WTC11 (cell line): ENCODE measurements at regions not wholly inside any gene's neighbourhood (a gene's known extent, or its start where the extent isn't known, plus 50 kb on each side); places are given as distances from the start of the nearest gene placed in this dataset.

Experiments used
- ATAC-seq: fragments of 200-7000 bp; cut with Tn5 transposase; 2 replicates; pipeline ENCODE4 v1.10.0; 2021; ENCODE audit warnings: mild to moderate bottlenecking, moderate library complexity
- CTCF ChIA-PET: fragments of 300-600 bp; sonication (Branson Sonifier 250); formaldehyde crosslinking; loops from one replicate; lab custom pipeline; 2021; ENCODE audit warnings: antibody characterized with exemption; lab: Charles Lee
- POLR2A ChIA-PET: fragments of 350-600 bp; sonication (Branson Sonifier 250); formaldehyde crosslinking; loops from one replicate; lab custom pipeline; 2021; ENCODE audit warnings: antibody characterized with exemption; lab: Charles Lee
- DNase-seq: peaks from one replicate; pipeline ENCODE4 v3.0.0; 2021; ENCODE audit warnings: low spot score
- H3K27ac Mint-ChIP-seq: 2 replicates; pipeline ENCODE4 v1.8.0; 2021; ENCODE audit warnings: mixed read lengths
- H3K27me3 Mint-ChIP-seq: 2 replicates; pipeline ENCODE4 v1.8.0; 2021; ENCODE audit warnings: low read depth, mild to moderate bottlenecking, moderate library complexity, mixed read lengths
- H3K36me3 Mint-ChIP-seq: 2 replicates; pipeline ENCODE4 v1.8.0; 2021; ENCODE audit warnings: mixed read lengths
- H3K4me1 Mint-ChIP-seq: 2 replicates; pipeline ENCODE4 v1.8.0; 2022; ENCODE audit warnings: mixed read lengths
- H3K4me3 Mint-ChIP-seq: 2 replicates; pipeline ENCODE4 v1.8.0; 2021; ENCODE audit warnings: mild to moderate bottlenecking, moderate library complexity, mixed read lengths
- H3K9me3 Mint-ChIP-seq: 2 replicates; pipeline ENCODE4 v1.8.0; 2021; ENCODE audit warnings: mixed read lengths
- ATF1 ChIP-seq: sonication (generic); formaldehyde crosslinking; IDR thresholded peaks from 2 replicates; pipeline ENCODE4 v1.8.1; 2023; ENCODE audit warnings: mild to moderate bottlenecking, moderate library complexity, missing genetic modification reagents
- ATF3 ChIP-seq: sonication (generic); formaldehyde crosslinking; conservative IDR thresholded peaks from 2 replicates; pipeline ENCODE4 v1.8.1; 2022; ENCODE audit warnings: mild to moderate bottlenecking, missing genetic modification reagents
- ATF6 ChIP-seq: sonication (generic); formaldehyde crosslinking; IDR thresholded peaks from 2 replicates; pipeline ENCODE4 v1.8.1; 2023; ENCODE audit warnings: mild to moderate bottlenecking, missing genetic modification reagents
- CBFB ChIP-seq: sonication (generic); formaldehyde crosslinking; IDR thresholded peaks from 2 replicates; pipeline ENCODE4 v1.8.1; 2022; ENCODE audit warnings: mild to moderate bottlenecking, low read depth, missing genetic modification reagents
- CREB1 ChIP-seq: sonication (generic); formaldehyde crosslinking; IDR thresholded peaks from 2 replicates; pipeline ENCODE4 v1.8.0; 2023; ENCODE audit warnings: mild to moderate bottlenecking, missing genetic modification reagents
- E2F4 ChIP-seq: sonication (generic); formaldehyde crosslinking; IDR thresholded peaks from 2 replicates; pipeline ENCODE4 v1.8.1; 2022; ENCODE audit warnings: low read depth, mild to moderate bottlenecking, moderate library complexity, missing genetic modification reagents, borderline replicate concordance
- HMGA2 ChIP-seq: fragments of 250-450 bp; sonication (Bioruptor Pico); IDR thresholded peaks from 2 replicates; pipeline ENCODE4 v1.4.0; 2021; ENCODE audit warnings: mild to moderate bottlenecking, moderate library complexity
- IRF2 ChIP-seq: sonication (generic); formaldehyde crosslinking; IDR thresholded peaks from 2 replicates; pipeline ENCODE4 v1.8.0; 2022; ENCODE audit warnings: low read depth, missing genetic modification reagents, borderline replicate concordance
- MXD4 ChIP-seq: fragments of 250-450 bp; sonication (Bioruptor Pico); IDR thresholded peaks from 2 replicates; pipeline ENCODE4 v1.8.0; 2021; ENCODE audit warnings: mild to moderate bottlenecking, moderate library complexity, borderline replicate concordance
- NR2C2 ChIP-seq: sonication (generic); formaldehyde crosslinking; IDR thresholded peaks from 2 replicates; pipeline ENCODE4 v1.8.0; 2022; ENCODE audit warnings: mild to moderate bottlenecking, missing genetic modification reagents
- ZBTB21 ChIP-seq: sonication (generic); formaldehyde crosslinking; IDR thresholded peaks from 2 replicates; pipeline ENCODE4 v1.8.1; 2023; ENCODE audit warnings: mild to moderate bottlenecking, missing genetic modification reagents, borderline replicate concordance
- ZNF317 ChIP-seq: sonication (generic); formaldehyde crosslinking; IDR thresholded peaks from 2 replicates; pipeline ENCODE4 v1.8.1; 2023; ENCODE audit warnings: low read depth, mild to moderate bottlenecking, moderate library complexity, missing genetic modification reagents, borderline replicate concordance
- ZNF416 ChIP-seq: fragments of 250-450 bp; sonication (Bioruptor Pico); IDR thresholded peaks from 2 replicates; pipeline ENCODE4 v1.9.0; 2021; ENCODE audit warnings: mild to moderate bottlenecking, inconsistent platforms
- TF ChIP-seq, protein P1 (sequence below): fragments of 250-450 bp; sonication (Bioruptor Pico); IDR thresholded peaks from 2 replicates; pipeline ENCODE4 v1.9.0; 2021; ENCODE audit warnings: mild to moderate bottlenecking, borderline replicate concordance
- TF ChIP-seq, protein P2 (sequence below): sonication (generic); formaldehyde crosslinking; IDR thresholded peaks from 2 replicates; pipeline ENCODE4 v1.8.1; 2023; ENCODE audit warnings: mild to moderate bottlenecking, moderate library complexity, missing genetic modification reagents
- TF ChIP-seq, protein P3 (sequence below): sonication (generic); formaldehyde crosslinking; IDR thresholded peaks from 2 replicates; pipeline ENCODE4 v1.8.0; 2022; ENCODE audit warnings: missing genetic modification reagents
- TF ChIP-seq, protein P4 (sequence below): sonication (generic); formaldehyde crosslinking; IDR thresholded peaks from 2 replicates; pipeline ENCODE4 v1.8.1; 2022; ENCODE audit warnings: mild to moderate bottlenecking, moderate library complexity, missing genetic modification reagents

DNA sequence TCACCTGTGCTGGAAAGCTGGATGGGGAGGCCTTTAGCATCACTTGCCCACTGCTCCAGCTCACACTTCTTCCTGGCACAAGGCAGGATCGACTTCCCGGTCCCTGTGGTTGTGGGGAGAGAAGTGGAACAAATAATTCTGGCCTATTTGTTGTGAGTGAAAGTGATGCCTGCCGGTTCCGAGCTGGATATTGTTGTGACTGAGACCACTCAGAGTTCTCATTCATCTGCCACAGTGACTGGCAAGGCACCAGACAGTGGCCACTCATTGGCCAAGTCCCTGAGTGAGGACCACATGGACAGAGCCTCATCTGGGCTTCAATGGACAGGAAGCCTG is 191.9 kb downstream of the PTPRU start (continued):
- TF ChIP-seq E2F4 (CRISPR knock-in tag) (no peak), MXD4 (CRISPR knock-in tag) (no peak)

- no peak overlapping the region for H3K4me3 Mint-ChIP-seq
- ATAC-seq (no peak), DNase-seq (no peak)
- ChIA-PET CTCF (no interaction called here), POLR2A (no interaction called here)
- peaks cover 3% of the 10 kb centered on the region; the same call in 1 of the 2 replicates for H3K27me3 Mint-ChIP-seq
- H3K4me1 Mint-ChIP-seq: peaks cover 5% of the 10 kb centered on the region; the same call in 1 of the 2 replicates
- no peak overlapping the region; the same call in 1 of the 2 replicates for H3K27ac Mint-ChIP-seq
- no peak for TF ChIP-seq ATF6 (CRISPR knock-in tag)
- no peak for TF ChIP-seq CREB1 (CRISPR knock-in tag)
- no peak for TF ChIP-seq IRF2 (CRISPR knock-in tag)
- peaks cover 15% of the 10 kb centered on the region for H3K36me3 Mint-ChIP-seq
- peaks cover 39% of the 10 kb centered on the region for H3K9me3 Mint-ChIP-seq
Measured at GRCh38 chr1:29427614-29428279, 191.4 kb downstream of the PTPRU start.

DNA sequence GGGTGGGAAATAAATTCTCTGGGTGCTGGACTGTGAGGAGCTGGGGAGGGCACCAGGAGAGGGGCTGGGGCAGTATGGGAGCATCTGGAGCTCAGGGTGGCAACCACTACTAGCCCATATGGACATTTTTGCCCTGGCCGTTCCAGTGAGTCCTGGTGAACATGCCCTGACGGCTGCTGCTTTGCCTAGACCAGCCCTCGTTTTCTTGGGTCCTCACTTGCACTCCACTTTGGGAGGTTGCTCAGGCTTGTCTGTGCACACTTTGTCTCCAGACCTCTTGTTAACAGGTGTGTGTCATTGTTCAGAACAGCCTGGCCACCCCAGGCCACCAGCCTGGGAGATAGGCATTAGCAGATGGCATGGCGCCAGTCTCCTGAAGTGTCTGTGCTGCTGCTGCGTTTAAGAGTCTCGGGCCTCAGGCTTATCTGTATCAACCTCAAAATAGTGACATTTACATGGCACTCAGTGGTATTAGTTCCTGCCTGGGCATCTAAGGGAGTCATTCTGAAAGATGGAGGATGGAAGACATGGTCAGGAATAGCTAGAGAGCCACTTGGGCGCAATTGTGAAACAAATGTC is 190.5 kb downstream of the PTPRU start:
- no peak for ATAC-seq
- POLR2A ChIA-PET: no interaction called here
- no peak for TF ChIP-seq ATF3 (CRISPR knock-in tag)
- no peak for TF ChIP-seq ZNF317
- TF ChIP-seq ZNF416 (CRISPR knock-in tag): no peak
- TF ChIP-seq CBFB: no peak
- no peak for TF ChIP-seq HMGA2
- no peak for TF ChIP-seq NR2C2 (CRISPR knock-in tag)
- TF ChIP-seq ATF1 (CRISPR knock-in tag): no peak
- TF ChIP-seq, protein P1, sequence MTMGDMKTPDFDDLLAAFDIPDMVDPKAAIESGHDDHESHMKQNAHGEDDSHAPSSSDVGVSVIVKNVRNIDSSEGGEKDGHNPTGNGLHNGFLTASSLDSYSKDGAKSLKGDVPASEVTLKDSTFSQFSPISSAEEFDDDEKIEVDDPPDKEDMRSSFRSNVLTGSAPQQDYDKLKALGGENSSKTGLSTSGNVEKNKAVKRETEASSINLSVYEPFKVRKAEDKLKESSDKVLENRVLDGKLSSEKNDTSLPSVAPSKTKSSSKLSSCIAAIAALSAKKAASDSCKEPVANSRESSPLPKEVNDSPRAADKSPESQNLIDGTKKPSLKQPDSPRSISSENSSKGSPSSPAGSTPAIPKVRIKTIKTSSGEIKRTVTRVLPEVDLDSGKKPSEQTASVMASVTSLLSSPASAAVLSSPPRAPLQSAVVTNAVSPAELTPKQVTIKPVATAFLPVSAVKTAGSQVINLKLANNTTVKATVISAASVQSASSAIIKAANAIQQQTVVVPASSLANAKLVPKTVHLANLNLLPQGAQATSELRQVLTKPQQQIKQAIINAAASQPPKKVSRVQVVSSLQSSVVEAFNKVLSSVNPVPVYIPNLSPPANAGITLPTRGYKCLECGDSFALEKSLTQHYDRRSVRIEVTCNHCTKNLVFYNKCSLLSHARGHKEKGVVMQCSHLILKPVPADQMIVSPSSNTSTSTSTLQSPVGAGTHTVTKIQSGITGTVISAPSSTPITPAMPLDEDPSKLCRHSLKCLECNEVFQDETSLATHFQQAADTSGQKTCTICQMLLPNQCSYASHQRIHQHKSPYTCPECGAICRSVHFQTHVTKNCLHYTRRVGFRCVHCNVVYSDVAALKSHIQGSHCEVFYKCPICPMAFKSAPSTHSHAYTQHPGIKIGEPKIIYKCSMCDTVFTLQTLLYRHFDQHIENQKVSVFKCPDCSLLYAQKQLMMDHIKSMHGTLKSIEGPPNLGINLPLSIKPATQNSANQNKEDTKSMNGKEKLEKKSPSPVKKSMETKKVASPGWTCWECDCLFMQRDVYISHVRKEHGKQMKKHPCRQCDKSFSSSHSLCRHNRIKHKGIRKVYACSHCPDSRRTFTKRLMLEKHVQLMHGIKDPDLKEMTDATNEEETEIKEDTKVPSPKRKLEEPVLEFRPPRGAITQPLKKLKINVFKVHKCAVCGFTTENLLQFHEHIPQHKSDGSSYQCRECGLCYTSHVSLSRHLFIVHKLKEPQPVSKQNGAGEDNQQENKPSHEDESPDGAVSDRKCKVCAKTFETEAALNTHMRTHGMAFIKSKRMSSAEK (CRISPR knock-in tag): no peak
- TF ChIP-seq, protein P2, sequence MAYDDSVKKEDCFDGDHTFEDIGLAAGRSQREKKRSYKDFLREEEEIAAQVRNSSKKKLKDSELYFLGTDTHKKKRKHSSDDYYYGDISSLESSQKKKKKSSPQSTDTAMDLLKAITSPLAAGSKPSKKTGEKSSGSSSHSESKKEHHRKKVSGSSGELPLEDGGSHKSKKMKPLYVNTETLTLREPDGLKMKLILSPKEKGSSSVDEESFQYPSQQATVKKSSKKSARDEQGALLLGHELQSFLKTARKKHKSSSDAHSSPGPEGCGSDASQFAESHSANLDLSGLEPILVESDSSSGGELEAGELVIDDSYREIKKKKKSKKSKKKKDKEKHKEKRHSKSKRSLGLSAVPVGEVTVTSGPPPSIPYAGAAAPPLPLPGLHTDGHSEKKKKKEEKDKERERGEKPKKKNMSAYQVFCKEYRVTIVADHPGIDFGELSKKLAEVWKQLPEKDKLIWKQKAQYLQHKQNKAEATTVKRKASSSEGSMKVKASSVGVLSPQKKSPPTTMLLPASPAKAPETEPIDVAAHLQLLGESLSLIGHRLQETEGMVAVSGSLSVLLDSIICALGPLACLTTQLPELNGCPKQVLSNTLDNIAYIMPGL (CRISPR knock-in tag): no peak
- no peak for TF ChIP-seq ZBTB21 (CRISPR knock-in tag)
- TF ChIP-seq, protein P3, sequence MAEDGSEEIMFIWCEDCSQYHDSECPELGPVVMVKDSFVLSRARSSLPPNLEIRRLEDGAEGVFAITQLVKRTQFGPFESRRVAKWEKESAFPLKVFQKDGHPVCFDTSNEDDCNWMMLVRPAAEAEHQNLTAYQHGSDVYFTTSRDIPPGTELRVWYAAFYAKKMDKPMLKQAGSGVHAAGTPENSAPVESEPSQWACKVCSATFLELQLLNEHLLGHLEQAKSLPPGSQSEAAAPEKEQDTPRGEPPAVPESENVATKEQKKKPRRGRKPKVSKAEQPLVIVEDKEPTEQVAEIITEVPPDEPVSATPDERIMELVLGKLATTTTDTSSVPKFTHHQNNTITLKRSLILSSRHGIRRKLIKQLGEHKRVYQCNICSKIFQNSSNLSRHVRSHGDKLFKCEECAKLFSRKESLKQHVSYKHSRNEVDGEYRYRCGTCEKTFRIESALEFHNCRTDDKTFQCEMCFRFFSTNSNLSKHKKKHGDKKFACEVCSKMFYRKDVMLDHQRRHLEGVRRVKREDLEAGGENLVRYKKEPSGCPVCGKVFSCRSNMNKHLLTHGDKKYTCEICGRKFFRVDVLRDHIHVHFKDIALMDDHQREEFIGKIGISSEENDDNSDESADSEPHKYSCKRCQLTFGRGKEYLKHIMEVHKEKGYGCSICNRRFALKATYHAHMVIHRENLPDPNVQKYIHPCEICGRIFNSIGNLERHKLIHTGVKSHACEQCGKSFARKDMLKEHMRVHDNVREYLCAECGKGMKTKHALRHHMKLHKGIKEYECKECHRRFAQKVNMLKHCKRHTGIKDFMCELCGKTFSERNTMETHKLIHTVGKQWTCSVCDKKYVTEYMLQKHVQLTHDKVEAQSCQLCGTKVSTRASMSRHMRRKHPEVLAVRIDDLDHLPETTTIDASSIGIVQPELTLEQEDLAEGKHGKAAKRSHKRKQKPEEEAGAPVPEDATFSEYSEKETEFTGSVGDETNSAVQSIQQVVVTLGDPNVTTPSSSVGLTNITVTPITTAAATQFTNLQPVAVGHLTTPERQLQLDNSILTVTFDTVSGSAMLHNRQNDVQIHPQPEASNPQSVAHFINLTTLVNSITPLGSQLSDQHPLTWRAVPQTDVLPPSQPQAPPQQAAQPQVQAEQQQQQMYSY (CRISPR knock-in tag): no peak
- TF ChIP-seq, protein P4, sequence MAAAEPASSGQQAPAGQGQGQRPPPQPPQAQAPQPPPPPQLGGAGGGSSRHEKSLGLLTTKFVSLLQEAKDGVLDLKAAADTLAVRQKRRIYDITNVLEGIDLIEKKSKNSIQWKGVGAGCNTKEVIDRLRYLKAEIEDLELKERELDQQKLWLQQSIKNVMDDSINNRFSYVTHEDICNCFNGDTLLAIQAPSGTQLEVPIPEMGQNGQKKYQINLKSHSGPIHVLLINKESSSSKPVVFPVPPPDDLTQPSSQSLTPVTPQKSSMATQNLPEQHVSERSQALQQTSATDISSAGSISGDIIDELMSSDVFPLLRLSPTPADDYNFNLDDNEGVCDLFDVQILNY (CRISPR knock-in tag): no peak

More for the DNA sequence above, 190.5 kb downstream of the PTPRU start:
- Mint-ChIP-seq H3K36me3 (peaks cover 14% of the 10 kb centered on the region), H3K4me1 (peaks cover 5% of the 10 kb centered on the region; the same call in 1 of the 2 replicates), H3K27ac (no peak overlapping the region), H3K9me3 (peaks cover 37% of the 10 kb centered on the region), H3K27me3 (peaks cover under 1% of the 10 kb centered on the region; the same call in 1 of the 2 replicates), H3K4me3 (no peak overlapping the region)
- CTCF ChIA-PET: interaction anchor here (1.0 to 1.4 kb wide), 2 partner anchors 10 to 63 kb away, joined by 3 to 4 read pairs; no protein-coding TSS in a partner anchor
- DNase-seq: no peak
